Large intestine (tissue), 3 donors: ENCODE measurements at regions not wholly inside any gene's neighbourhood (a gene's known extent, or its start where the extent isn't known, plus 50 kb on each side); places are given as distances from the start of the nearest gene placed in this dataset.
"Not testable (repeated sequence)": the region's sequence is repeated elsewhere in the genome, so short reads cannot be mapped to it uniquely, and the experiment has no call there.

Experiments
- DNase-seq, 2 donors: peaks; one replicate each; pipeline versions ENCODE4 v3.0.0 to v3.0.0-alpha.2; 2013
- H3K27ac ChIP-seq: one replicate; pipeline ENCODE4 v1.5.1; 2013; ENCODE audit warnings: low read length
- H3K27me3 ChIP-seq: 2 replicates; pipeline ENCODE4 v1.6.1; 2013; ENCODE audit warnings: low read length; ENCODE audit not compliant: control insufficient read depth, insufficient read depth
- H3K36me3 ChIP-seq: 2 replicates; pipeline ENCODE4 v1.6.1; 2013; ENCODE audit warnings: low read length; ENCODE audit not compliant: control insufficient read depth, insufficient read depth
- H3K4me1 ChIP-seq: one replicate; pipeline ENCODE4 v1.6.1; 2013; ENCODE audit warnings: low read length; ENCODE audit not compliant: control insufficient read depth, insufficient read depth
- H3K4me3 ChIP-seq: one replicate; pipeline ENCODE4 v1.5.1; 2013; ENCODE audit warnings: low read length
- H3K9me3 ChIP-seq: one replicate; pipeline ENCODE4 v1.6.1; 2013; ENCODE audit warnings: mild to moderate bottlenecking, low read depth, low read length, moderate library complexity; ENCODE audit not compliant: control insufficient read depth
- WGBS: methylation state at CpG from one replicate; pipeline ENCODE4 v1.1.5; 2013; ENCODE audit warnings: low lambda C conversion rate; ENCODE audit not compliant: insufficient coverage; 5-methylcytosine and 5-hydroxymethylcytosine counted together

- Histone ChIP-seq H3K4me3 (no peak overlapping the region), H3K4me1 (peaks cover 4% of the 10 kb centered on the region), H3K36me3 (no peaks in the 10 kb centered on the region), H3K27ac (no peak overlapping the region), H3K27me3 (no peaks in the 10 kb centered on the region), H3K9me3 (no peaks in the 10 kb centered on the region)
- DNase-seq = no peak
- no CpG with 5 or more reads among the region's 3 CpGs for WGBS
Observed at GRCh38 chr7:131038153-131038552, 289.5 kb upstream of the MKLN1 start.

GRCh38 chr7:131039355-131039762, 288.3 kb upstream of the MKLN1 start:
- H3K27me3 ChIP-seq = no peaks in the 10 kb centered on the region
- H3K4me3 ChIP-seq = no peak overlapping the region
- DNase-seq = no peak
- no peaks in the 10 kb centered on the region for H3K9me3 ChIP-seq
- H3K4me1 ChIP-seq = peaks cover 4% of the 10 kb centered on the region
- no peaks in the 10 kb centered on the region for H3K36me3 ChIP-seq
- 100% methylated on average over 1 of the region's 2 CpGs for WGBS
- no peak overlapping the region for H3K27ac ChIP-seq

GRCh38 chr7:131039836-131040235, 287.8 kb upstream of the MKLN1 start:
- no peak for DNase-seq
- no peaks in the 10 kb centered on the region for H3K27me3 ChIP-seq
- H3K36me3 ChIP-seq = no peaks in the 10 kb centered on the region
- no peak overlapping the region for H3K4me3 ChIP-seq
- H3K27ac ChIP-seq = no peak overlapping the region
- WGBS = 100% methylated on average over 2 of the region's 3 CpGs
- H3K9me3 ChIP-seq = no peaks in the 10 kb centered on the region
- H3K4me1 ChIP-seq = peaks cover 4% of the 10 kb centered on the region

GRCh38 chr7:131040467-131040932, 287.2 kb upstream of the MKLN1 start:
- peak; percentile 50 to 61 for DNase-seq
- WGBS = 13% methylated on average over 2 of the region's 6 CpGs

GRCh38 chr7:131041012-131041695, 286.5 kb upstream of the MKLN1 start:
- not testable (repeated sequence) for DNase-seq, H3K36me3 ChIP-seq, H3K4me3 ChIP-seq, H3K9me3 ChIP-seq, H3K4me1 ChIP-seq, H3K27me3 ChIP-seq, H3K27ac ChIP-seq
- WGBS = 100% methylated on average over 7 of the region's 17 CpGs

More at GRCh38 chr7:131040467-131040932, 287.2 kb upstream of the MKLN1 start:
- Histone ChIP-seq H3K4me1 (peaks cover 4% of the 10 kb centered on the region), H3K27me3 (no peaks in the 10 kb centered on the region), H3K27ac (peak overlapping the region; percentile 15), H3K36me3 (no peaks in the 10 kb centered on the region), H3K4me3 (no peak overlapping the region), H3K9me3 (no peaks in the 10 kb centered on the region)

GRCh38 chr7:131042269-131043160, 285.2 kb upstream of the MKLN1 start:
- peaks cover 4% of the 10 kb centered on the region for H3K4me1 ChIP-seq
- no peaks in the 10 kb centered on the region for H3K9me3 ChIP-seq
- H3K36me3 ChIP-seq = no peaks in the 10 kb centered on the region
- H3K27ac ChIP-seq = no peak overlapping the region
- no peak overlapping the region for H3K4me3 ChIP-seq
- 100% methylated on average over 1 of the region's 7 CpGs for WGBS
- no peaks in the 10 kb centered on the region for H3K27me3 ChIP-seq
- no peak for DNase-seq

- no peaks in the 10 kb centered on the region for H3K4me1 ChIP-seq
- no CpG with 5 or more reads among the region's 1 CpG for whole genome bisulfite sequencing
- DNase-seq = no peak
- H3K27ac ChIP-seq = no peak overlapping the region
- no peaks in the 10 kb centered on the region for H3K36me3 ChIP-seq
- H3K9me3 ChIP-seq = no peaks in the 10 kb centered on the region
- no peaks in the 10 kb centered on the region for H3K27me3 ChIP-seq
- no peak overlapping the region for H3K4me3 ChIP-seq
Observed at GRCh38 chr7:131045526-131045925, 282.1 kb upstream of the MKLN1 start.

- no peak overlapping the region for H3K4me3 ChIP-seq
- H3K27me3 ChIP-seq = no peaks in the 10 kb centered on the region
- no peak overlapping the region for H3K27ac ChIP-seq
- DNase-seq = no peak
- H3K4me1 ChIP-seq = no peaks in the 10 kb centered on the region
- no CpG with 5 or more reads among the region's 1 CpG for WGBS
- H3K9me3 ChIP-seq = no peaks in the 10 kb centered on the region
- H3K36me3 ChIP-seq = no peaks in the 10 kb centered on the region
Observed at GRCh38 chr7:131046246-131046645, 281.4 kb upstream of the MKLN1 start.

GRCh38 chr7:131047651-131048304, 279.9 kb upstream of the MKLN1 start:
- no peaks in the 10 kb centered on the region for H3K9me3 ChIP-seq
- no peak overlapping the region for H3K27ac ChIP-seq
- 80% methylated on average over 1 of the region's 2 CpGs for WGBS
- DNase-seq = no peak
- H3K27me3 ChIP-seq = no peaks in the 10 kb centered on the region
- peaks cover 3% of the 10 kb centered on the region for H3K4me1 ChIP-seq
- no peaks in the 10 kb centered on the region for H3K36me3 ChIP-seq
- H3K4me3 ChIP-seq = no peak overlapping the region

GRCh38 chr7:131051304-131051703, 276.4 kb upstream of the MKLN1 start:
- Histone ChIP-seq H3K4me3 (no peak overlapping the region), H3K9me3 (no peaks in the 10 kb centered on the region), H3K27ac (no peak overlapping the region), H3K27me3 (no peaks in the 10 kb centered on the region), H3K4me1 (peaks cover 3% of the 10 kb centered on the region), H3K36me3 (no peaks in the 10 kb centered on the region)
- WGBS = 100% methylated on average over 1 of the region's 2 CpGs
- DNase-seq = no peak
